ENCODE measurements at regions not wholly inside any gene's neighbourhood (a gene's known extent, or its start where the extent isn't known, plus 50 kb on each side); places are given as distances from the start of the nearest gene placed in this dataset.

- no peaks in the 10 kb centered on the region for H3K27me3 ChIP-seq (ENCODE audit: insufficient read depth, low read length)
- no peak overlapping the region for H3K18ac ChIP-seq (ENCODE audit: insufficient read length, low read depth, low read length)
- no peak overlapping the region for H3K4me2 ChIP-seq (ENCODE audit: insufficient read depth, insufficient read length, low read length)
These were observed 299.7 kb downstream of the CWC27 start for GRCh38 chr5:65068410-65068809.

More at GRCh38 chr5:65068410-65068809, 299.7 kb downstream of the CWC27 start:
- no peaks in the 10 kb centered on the region for H3K9me3 Mint-ChIP-seq
- H2AFZ ChIP-seq (ENCODE audit: low read length) = no peak overlapping the region
- no peaks in the 10 kb centered on the region; the same call in 1 of the 2 replicates for H3K4me1 ChIP-seq (ENCODE audit: insufficient read depth, low read length)
- WGBS (ENCODE audit: extremely low coverage, insufficient read length, low lambda C conversion rate) = no CpG with 5 or more reads among the region's 2 CpGs
- no peaks in the 10 kb centered on the region for H3K36me3 Mint-ChIP-seq (ENCODE audit: insufficient read depth in 1 of 3, low read depth in 3 of 3)
- H3K4me1 Mint-ChIP-seq = peaks cover 7 to 20% of the 10 kb centered on the region in 2 experiments
- H3K27ac ChIP-seq (ENCODE audit: insufficient read length, low read depth, low read length) = no peak overlapping the region
- no peak overlapping the region for H2BK120ac ChIP-seq (ENCODE audit: low read depth, low read length, poor library complexity, severe bottlenecking)
- H4K8ac ChIP-seq (replicated peaks; ENCODE audit: insufficient read length, low read depth, low read length) = no peak overlapping the region
- H3K4ac ChIP-seq (ENCODE audit: low read depth, low read length) = no peak overlapping the region
- no peaks in the 10 kb centered on the region for H3K9me3 ChIP-seq (ENCODE audit: control insufficient read depth, low read depth, low read length)
- TF ChIP-seq, protein P1, sequence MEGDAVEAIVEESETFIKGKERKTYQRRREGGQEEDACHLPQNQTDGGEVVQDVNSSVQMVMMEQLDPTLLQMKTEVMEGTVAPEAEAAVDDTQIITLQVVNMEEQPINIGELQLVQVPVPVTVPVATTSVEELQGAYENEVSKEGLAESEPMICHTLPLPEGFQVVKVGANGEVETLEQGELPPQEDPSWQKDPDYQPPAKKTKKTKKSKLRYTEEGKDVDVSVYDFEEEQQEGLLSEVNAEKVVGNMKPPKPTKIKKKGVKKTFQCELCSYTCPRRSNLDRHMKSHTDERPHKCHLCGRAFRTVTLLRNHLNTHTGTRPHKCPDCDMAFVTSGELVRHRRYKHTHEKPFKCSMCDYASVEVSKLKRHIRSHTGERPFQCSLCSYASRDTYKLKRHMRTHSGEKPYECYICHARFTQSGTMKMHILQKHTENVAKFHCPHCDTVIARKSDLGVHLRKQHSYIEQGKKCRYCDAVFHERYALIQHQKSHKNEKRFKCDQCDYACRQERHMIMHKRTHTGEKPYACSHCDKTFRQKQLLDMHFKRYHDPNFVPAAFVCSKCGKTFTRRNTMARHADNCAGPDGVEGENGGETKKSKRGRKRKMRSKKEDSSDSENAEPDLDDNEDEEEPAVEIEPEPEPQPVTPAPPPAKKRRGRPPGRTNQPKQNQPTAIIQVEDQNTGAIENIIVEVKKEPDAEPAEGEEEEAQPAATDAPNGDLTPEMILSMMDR (conservative IDR thresholded peaks at IDR 0.05) = no peak
- no peak overlapping the region for H3T11ph ChIP-seq (ENCODE audit: low read length)
- no peak overlapping the region for H2AK5ac ChIP-seq (ENCODE audit: insufficient read length, low read length)
- no peak overlapping the region for H3K14ac ChIP-seq (ENCODE audit: insufficient read depth, low read length)
- no peak overlapping the region for H3K23ac ChIP-seq (ENCODE audit: insufficient read length, low read depth, low read length)
- no peaks in the 10 kb centered on the region for H3K23me2 ChIP-seq (ENCODE audit: insufficient read length, low read depth, low read length, poor library complexity, severe bottlenecking)
- H3K79me1 ChIP-seq (ENCODE audit: insufficient read depth, low read depth, low read length, poor library complexity, severe bottlenecking) = no peaks in the 10 kb centered on the region
- H2BK12ac ChIP-seq (ENCODE audit: insufficient read length, low read depth, low read length) = no peak overlapping the region
- H2BK5ac ChIP-seq (ENCODE audit: insufficient read length, low read length) = no peak overlapping the region
- DNase-seq = no peak
- H3K79me2 ChIP-seq (ENCODE audit: insufficient read depth, low read length) = no peaks in the 10 kb centered on the region
- H2BK20ac ChIP-seq (ENCODE audit: low read depth, low read length, poor library complexity, severe bottlenecking) = no peak overlapping the region
- no peak overlapping the region for H3K27ac Mint-ChIP-seq
- no peak overlapping the region for H4K5ac ChIP-seq (ENCODE audit: insufficient read length, low read depth, low read length)
- H3K9ac ChIP-seq (ENCODE audit: extremely low read depth, insufficient read length, low read length) = no peak overlapping the region
- H3K27me3 Mint-ChIP-seq (ENCODE audit: low read depth) = no peaks in the 10 kb centered on the region; the same call in 1 of the 2 replicates
- H4K20me1 ChIP-seq (ENCODE audit: control insufficient read depth, insufficient read depth, insufficient read length) = no peaks in the 10 kb centered on the region
- H3K4me3 Mint-ChIP-seq = no peak overlapping the region
- H2BK15ac ChIP-seq (ENCODE audit: low read depth, low read length) = no peak overlapping the region
- H3K56ac ChIP-seq (ENCODE audit: insufficient read length, low read depth, low read length) = no peak overlapping the region
- H4K91ac ChIP-seq (ENCODE audit: insufficient read length, low read depth, low read length) = no peak overlapping the region
